ENCODE measurements at regions not wholly inside any gene's neighbourhood (a gene's known extent, or its start where the extent isn't known, plus 50 kb on each side); places are given as distances from the start of the nearest gene placed in this dataset.
A peak's percentile ranks its signal among the peaks of the same experiment; 100 is the strongest.

DNA sequence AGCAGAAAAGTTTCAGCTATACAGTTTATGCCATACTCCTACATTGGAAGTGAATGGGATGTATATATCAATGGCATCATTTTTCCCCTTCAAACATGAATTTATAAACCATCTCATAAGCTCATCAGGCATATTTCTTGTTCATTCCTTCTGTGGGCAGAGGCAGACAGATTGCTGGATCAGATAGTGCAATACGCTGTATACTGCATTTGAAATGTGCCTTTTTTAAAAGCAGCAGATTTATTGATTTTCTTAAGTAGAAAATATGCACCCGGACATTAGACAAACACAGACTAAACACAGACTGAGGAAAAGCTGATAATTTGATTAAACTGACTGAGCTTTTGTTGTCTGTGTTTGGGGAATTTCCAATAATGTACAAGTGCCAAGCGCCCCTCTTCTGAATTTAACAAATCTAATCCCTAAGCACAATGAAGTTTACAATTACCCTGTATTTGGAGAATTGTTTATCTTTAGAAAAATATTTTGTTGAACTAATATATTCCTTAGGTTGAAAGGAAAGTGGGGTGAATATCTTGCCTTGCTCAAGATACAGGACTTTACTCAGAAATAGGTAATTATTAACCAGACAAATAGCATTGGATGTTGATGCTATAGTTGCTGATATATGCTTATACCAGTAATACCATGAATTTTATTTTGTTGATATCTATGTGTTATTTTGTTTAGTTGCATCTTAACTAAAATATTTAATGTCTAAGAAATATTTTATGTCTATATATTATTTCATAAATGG is 566.6 kb upstream of the MEF2C start:
- DNase-seq: no peak

DNA sequence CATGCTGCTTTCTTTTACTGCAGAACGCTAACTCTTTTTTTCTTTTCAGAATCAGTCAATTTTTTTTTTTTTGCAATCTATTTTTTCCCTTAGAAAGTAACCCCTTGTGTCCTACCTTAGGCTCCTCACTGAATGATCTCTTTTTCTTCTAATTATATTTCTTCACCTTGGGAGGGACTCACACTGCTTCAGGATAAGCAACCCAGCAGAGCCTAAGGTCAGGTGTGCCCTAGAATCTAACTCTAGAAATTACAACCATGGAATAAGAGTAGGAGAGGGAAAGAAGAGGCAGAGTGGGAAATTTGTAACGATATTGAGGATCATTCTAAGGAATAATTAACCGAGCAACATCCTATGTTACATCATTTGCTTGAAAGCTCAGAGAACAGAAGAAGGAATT is 564.0 kb upstream of the MEF2C start:
- DNase-seq: no peak

DNA sequence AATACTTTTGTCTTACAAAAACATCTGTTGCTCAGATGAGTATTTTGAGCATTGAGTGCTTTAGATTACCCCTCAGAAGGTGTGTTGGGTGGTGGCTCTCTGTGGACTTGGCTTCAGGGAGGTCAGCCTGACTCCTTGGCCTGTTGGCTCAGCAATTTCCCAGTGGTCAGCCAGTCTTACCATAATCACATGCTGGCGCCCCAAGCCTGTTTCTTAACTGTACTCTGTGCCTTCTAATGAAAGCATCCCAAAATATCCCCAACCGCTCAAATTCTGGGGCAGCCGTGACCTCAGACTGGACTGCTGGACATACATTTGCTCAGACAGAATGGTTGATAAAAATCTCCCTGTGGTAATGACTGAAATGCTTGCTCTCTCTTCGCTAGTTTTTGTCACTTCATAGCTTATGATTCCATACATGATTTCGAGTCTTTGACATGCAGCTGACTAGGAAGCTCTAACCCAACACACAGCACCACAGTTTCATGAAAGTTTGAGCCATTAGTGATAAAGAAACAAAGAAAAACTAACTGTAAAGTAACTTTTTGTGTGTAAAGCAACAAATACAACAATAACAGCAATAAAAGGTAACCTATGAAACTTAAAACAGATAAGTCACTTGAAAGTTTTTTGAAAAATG is 562.2 kb upstream of the MEF2C start:
- no peak for DNase-seq

DNA sequence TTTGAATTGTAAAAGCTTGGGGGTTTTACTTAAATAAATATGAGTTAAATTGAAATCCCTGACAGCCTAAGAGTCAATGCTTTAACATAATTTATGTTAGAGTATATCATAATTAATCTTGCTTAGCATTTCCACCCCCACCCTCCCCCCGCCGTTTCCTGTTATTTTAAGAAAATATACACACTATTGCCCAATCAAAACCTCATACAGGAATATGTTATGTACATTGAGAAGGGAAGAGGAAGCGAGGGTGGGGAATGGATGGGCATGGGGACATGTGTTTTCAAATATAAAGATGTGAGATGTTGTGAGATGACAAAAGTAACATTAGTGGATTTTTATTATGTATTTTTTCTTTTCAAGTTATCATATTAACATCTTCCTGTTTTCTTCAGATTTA is 561.1 kb upstream of the MEF2C start:
- DNase-seq: no peak

DNA sequence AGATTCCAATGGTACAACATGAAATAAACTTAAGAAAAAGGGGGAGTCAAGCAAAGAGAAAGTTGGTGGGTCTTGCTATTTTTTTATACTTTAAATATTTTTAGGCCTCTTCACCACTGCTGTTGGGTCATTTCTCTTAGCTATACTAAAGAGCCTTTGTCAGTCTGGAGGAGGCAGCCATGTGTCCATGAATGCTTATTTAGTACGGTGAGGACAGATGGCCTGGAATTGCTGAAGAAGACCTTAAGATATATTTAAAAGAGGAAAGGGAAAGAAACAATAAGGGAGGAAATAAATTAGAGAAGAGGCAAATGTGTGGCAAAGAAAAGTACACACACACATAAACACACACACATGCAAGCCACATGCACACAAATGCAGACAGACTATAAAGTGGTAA is 560.5 kb upstream of the MEF2C start:
- DNase-seq: no peak

DNA sequence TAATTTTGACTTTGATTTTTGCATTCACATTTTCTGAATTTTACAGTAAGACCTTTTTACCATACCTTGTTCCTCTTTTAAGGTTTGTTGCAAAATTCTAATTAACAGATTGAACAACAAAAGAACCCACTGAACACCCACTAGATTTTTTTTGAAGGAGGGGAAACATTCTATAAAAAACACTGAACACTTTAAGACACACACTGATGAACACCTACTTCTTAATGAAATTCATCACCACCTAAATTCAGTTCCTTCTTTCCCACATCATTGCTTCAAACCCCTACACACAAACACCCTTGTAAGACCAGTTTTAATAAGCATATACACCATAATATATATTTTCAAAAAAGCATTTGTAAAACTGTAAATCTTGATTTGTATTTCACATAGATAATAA is 559.0 kb upstream of the MEF2C start:
- no peak for DNase-seq

DNA sequence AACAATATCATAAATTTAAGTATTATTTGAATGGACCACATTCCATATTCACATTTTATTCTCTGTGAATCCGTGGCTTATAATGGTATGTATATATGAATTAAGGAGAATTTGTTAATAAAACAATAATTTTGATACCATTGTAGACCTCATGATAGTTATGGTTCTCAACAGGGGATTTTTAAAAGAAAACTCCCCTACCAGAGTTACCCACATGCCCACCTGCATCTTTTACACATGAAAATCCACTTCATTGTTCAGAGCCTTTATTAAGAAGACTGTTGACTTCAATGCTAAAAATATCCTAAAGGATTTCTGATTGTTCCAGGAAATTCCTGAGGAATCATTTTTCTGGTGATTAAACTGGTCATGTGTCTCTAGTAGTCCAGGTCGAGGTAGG is 557.7 kb upstream of the MEF2C start:
- DNase-seq: no peak

DNA sequence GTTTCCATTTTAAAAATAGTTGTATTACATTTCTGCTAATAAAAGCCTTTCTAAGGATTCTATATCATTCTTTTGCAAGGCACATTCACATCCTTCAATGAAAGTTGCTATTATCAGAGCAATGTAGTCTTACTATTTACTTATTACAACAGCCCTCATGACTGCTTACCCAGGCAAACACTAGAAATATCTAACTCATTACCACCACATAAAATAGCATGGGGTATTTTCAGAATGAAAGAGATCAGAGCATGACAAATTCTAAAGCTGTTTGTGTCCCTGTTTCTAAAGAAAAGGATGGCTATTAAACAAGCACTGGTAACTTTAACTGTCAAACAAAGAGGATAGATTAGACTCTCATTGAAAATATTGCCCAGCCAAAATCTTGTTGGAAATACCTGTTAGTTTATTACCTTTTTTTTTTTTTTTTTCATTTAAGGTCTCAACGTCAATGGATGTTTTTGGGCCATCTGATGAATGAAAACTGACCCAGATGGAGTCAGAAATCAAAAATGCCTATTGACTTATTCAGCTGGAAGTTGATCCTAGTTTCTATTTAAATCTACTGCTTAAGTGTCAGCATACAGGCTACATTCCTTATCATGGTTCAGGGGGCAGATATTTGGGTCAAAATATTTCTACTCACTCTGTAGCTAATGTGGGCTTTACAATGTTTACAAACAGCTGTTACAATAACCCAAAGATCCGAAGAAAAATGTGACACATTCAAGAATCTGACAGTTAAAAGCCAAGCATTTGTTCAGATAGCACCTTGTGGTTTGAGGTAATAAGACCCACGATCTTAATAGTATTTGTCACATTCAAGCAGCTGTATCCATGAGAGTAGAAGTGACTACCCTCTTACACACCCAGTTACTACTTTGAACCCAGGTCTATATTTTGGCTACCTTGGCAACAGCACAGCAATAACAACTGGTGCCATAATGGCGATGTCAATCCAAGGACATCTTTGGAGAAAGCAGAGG is 554.8 kb upstream of the MEF2C start:
- peak; percentile 42 for DNase-seq

DNA sequence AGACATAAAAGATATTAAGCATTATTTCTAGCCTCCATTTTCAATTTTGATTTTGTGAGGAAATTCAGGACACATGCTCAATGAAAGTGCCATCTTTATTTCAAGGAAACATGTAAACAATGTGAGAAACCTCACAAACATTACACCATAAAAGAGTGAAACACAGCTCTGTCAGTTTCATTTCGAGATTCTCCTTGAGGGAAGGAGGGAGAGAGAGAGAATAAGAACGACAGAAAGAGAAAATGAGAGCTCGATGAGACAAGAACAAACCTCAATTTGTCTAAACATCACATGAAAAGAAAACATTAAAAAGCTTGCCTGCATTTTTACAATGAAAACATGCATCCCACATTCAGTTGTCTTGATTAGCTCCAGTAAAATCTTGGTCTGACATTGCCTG is 553.5 kb upstream of the MEF2C start:
- no peak for DNase-seq

DNA sequence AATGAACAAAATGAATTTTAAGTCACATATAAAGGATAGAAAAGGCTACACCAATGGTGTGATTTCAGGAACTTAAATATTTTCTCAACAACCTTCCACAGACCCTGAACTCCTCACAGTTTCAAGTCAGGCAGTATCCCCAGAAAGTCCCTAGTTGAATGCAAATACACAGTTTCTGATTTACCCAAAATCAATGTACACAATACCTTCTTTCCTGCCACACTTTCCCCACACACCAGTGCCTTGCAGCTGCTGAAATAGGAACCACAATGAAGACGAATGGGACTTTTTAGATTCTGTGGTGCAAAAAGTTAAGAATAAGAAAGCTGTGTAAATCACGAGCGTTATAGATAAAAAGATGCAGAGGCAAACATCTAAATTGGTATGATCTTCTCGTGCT is 552.4 kb upstream of the MEF2C start:
- no peak for DNase-seq

DNA sequence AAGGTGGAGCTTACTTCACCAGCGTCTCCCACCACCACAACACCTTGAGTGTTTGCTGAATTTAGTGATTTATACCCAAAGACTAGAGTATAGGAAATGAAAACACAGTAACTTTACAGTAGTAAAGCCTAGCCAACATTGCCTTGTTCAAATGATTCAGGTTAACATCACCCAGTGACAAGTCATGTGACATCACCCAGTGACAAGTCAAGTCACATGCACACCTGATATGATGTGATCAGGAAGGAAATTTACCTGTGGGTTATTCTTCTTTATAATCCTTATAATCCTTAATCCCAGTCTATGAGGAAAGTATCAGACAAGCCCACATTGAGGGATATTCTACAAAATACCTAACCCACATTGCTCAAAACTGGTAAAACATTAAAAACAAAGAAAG is 545.6 kb upstream of the MEF2C start:
- no peak for DNase-seq

DNA sequence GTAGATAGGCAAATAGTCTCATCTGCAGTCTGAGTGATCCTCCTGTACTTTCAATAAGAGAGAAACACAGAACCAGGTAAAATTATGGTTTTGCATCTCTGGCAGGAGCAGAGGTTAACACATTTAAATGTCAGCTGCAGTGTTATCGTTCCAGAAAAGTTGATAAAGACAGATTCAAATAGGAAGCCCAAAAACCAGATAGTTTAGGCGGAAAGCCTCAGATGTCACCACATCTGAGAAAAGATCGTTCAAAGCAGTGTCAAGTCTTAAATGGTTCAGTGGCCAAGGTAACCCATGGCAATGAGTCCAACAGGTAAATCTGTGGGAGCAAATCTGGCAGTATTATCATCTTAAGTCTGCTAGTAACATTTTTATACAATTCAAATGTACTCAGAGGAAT is 542.1 kb upstream of the MEF2C start:
- no peak for DNase-seq

DNA sequence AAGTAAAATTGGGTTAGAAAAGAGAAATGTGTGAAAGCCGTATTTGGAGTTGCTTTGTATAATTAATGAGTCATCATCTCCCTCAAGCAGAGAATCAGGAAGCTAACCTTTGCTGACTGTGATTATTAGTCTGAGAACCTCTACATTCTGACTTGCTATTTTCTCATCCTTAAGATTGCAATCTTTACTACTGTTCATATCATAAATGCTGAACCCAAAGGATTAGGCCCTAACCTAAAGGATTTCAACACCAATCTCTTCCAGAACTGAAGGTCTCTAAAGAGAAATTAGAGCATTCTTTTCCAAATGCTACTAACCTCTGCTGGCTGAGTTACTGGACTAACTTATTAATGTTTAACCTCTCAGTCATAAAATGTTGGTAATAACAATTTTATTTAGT is 538.1 kb upstream of the MEF2C start:
- DNase-seq: peak; percentile 55

DNA sequence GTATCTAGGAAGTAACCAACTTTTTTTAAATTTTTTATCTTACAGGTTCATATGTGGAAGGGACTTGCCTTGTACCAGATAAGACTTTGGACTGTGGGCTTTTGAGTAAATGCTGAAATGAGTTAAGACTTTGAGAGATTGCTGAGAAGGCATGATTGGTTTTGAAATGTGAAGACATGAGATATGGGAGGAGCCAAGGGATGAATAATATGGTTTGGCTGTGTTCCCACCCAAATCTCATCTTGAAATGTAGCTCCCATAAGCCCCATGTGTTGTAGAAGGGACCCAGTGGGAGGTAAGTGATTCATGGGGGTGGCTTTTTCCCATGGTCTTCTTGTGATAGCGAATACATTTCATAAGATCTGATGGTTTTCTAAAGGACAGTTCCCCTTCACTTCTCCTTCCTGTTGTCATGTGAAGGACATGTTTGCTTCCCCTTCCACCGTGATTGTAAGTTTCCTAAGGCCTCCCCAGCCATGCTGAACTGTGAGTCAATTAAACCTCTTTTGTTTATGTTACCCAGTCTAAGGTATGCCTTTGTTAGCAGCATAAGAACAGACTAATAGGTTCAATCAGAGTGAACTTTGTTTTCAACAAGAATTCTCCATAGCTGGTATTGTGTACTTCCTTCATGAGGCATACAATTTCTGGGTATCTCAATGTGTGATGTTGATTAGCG is 535.6 kb upstream of the MEF2C start:
- DNase-seq: peak; percentile 65

DNA sequence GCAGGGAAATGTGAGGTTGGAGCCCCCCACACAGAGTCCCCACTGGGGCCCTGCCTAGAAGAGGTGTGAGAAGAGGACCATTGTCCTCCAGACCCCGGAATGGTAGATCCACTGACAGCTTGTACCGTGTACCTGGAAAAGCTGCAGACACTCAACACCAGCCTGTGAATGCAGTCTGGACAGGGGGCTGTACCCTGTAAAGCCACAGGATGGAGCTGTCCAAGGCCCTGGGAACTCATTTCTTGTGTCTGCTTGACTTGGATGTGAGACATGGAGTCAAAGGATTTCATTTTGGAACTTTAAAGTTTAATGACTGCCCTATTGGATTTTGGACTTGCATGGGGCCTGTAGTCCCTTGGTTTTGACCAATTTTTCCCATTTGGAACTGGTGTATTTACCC is 535.0 kb upstream of the MEF2C start:
- no peak for DNase-seq

DNA sequence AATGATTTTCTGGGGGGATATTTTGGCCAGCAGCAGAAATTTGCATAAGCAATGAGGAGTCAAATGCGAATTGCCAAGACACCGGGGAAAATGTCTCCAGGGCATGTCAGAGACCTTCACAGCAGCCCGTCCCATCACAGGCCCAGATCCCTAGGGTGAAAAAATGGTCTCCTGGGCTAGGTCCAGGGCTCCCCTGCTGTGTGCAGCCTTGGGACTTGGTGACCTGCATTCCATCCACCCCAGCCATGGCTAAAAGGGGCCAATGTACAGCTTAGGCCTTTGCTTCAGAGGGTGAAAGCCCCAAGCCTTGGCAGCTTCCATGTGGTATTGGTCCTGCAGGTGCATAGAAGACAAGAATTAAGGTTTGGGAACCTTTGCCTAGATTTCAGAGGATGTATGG is 534.5 kb upstream of the MEF2C start:
- DNase-seq: no peak

DNA sequence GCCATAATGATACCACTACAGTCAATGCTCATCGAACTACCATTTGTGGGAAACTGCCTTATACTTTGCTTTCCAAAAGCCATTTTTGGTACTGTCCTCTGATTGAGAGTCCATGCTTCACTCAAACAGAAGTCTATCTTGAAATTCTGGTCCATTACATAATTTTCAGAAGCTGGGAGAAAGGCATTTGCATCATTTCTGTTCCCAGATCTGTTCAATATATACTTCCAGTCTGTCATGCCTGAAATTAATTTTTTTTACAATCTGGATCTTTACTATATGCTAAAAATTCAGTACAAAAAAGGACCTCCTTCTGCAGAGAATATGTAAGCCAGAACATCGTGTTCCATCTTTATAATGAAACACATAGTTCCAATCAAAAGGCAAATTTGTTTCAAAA is 528.9 kb upstream of the MEF2C start:
- no peak for DNase-seq

DNA sequence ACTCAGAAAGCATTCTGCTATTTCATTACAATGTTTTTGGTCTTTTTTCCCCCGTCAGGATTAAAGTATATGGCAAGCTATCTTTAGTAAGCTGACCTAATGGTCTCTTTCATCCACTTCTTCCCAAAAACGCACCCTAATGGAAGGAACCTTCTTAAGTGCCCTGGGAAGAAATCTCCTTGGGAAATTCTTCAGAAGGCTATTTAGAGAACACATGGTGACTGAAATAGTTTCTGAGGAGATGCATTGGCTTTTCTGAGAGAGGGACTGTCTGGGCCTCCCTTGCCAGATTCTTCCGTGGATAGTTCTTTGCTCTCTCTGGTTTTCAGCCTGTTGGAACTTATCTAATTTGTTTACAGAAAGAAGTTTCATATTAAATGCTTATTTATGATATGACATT is 524.1 kb upstream of the MEF2C start:
- no peak for DNase-seq

DNA sequence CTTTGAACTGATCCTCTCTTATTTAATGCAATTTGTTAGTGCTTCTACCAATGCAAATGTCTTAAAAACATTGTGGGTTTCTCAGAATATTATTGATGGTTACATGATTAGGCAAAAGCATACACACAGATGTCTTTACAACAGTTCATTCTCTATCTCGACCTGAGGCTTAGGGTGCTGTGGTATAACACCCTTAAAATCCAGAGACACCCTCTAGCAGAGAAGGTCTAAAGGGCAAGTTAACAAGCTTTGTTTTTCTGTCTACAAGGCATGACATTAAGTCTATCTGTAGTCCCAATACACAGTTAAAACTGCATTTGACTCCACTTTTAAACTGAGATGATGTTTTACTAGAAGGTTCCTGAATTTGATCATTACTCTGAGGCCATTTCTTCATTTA is 518.7 kb upstream of the MEF2C start:
- no peak for DNase-seq

DNA sequence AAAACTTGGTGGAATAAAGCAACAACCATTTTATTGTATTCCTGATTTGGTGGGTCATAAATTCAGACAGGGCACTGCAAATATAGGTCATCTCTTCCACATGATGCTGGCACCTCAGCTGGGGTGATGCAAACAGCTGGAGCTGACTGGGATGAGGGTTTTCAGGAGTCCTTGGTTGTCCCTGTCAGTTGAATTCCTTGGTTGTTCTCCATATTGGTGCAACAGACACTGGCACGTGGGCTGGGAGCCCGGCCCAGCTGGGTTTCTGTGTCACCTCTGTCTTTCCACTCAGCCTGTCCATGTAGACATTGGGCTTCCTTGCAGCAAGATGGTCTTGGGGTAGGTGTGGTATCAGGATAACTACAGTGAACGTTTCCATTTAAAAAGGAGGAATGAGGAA is 518.0 kb upstream of the MEF2C start:
- DNase-seq: no peak

DNA sequence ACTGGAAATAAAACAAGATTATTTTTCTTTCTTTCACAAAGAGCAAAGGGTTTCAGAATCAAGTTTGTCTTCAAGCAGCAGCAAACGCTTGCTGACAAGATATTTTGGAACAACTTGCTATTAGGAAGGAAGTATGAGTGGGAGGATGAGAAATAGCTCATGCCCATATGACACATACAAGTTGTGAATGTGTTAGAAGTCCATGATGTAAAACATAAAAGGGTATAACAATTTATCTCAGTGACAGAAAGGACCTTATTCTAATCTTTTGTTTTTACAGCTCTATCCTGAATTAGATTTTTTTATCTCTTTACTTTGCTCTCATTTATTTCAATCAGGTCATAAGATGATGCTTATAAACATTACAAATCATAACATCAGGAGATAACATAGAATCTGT is 516.6 kb upstream of the MEF2C start:
- no peak for DNase-seq

DNA sequence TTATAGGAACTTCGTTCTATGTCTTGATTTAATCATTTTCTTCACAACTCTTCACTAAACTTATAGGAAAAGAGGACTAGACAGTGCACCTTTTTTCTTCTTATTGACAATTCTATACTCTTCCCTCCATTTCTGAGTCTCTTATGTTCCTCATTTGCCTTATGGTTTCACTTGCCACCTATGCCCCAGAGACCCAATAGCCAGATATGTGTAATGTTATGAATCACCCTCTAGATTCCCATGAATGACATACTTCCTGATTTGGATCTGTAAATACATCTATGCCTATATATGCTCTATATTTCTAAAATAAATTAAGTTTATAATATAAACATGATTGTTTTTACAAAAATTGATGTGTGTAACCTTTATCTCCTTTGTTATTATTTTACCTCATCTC is 514.1 kb upstream of the MEF2C start:
- DNase-seq: peak; percentile 57
